ENCODE measurements at regions not wholly inside any gene's neighbourhood (a gene's known extent, or its start where the extent isn't known, plus 50 kb on each side); places are given as distances from the start of the nearest gene placed in this dataset.

GRCh38 chr3:18888819-18889218 lies 259.5 kb upstream of the KCNH8 start:
- Histone ChIP-seq H3K18ac (ENCODE audit: low read depth, low read length) (no peak overlapping the region), H2BK15ac (ENCODE audit: low read depth, low read length) (no peak overlapping the region), H4K91ac (ENCODE audit: insufficient read depth, low read depth, low read length) (no peak overlapping the region), H2AK5ac (ENCODE audit: low read depth, low read length) (no peak overlapping the region), H3K79me1 (ENCODE audit: low read depth in 1 of 2, low read length in 2 of 2) (no peaks in the 10 kb centered on the region), H4K5ac (ENCODE audit: low read depth, low read length) (no peak overlapping the region), H2AK9ac (replicated peaks; ENCODE audit: low read depth, low read length, poor library complexity) (no peak overlapping the region), H3K4me3 (ENCODE audit: insufficient read depth, low read depth, low read length) (no peak overlapping the region), H4K20me1 (ENCODE audit: insufficient read depth, low read length) (no peaks in the 10 kb centered on the region), H3K4ac (ENCODE audit: low read depth, low read length) (no peak overlapping the region), H2BK20ac (ENCODE audit: low read depth, low read length) (no peak overlapping the region), H4K8ac (ENCODE audit: low read depth in 2 of 2, low read length in 2 of 2) (no peak overlapping the region), H3K4me2 (ENCODE audit: low read depth, low read length) (no peak overlapping the region), H3K9me3 (ENCODE audit: control insufficient read depth, insufficient read depth, low read length) (peaks cover 3% of the 10 kb centered on the region), H2AFZ (replicated peaks; ENCODE audit: low read length, poor library complexity) (no peak overlapping the region), H3K9ac (ENCODE audit: low read depth, low read length) (no peak overlapping the region), H3K56ac (ENCODE audit: extremely low read depth, insufficient read depth, low read length) (no peak overlapping the region), H2BK5ac (ENCODE audit: low read depth, low read length, poor library complexity, severe bottlenecking) (no peak overlapping the region), H3K36me3 (ENCODE audit: control insufficient read depth, insufficient read depth, low read length) (no peaks in the 10 kb centered on the region), H3K27me3 (ENCODE audit: control insufficient read depth, insufficient read depth, low read length) (no peaks in the 10 kb centered on the region), H3K4me1 (ENCODE audit: control insufficient read depth, insufficient read depth, low read length) (no peaks in the 10 kb centered on the region), H3K14ac (replicated peaks; ENCODE audit: low read depth, low read length) (no peak overlapping the region), H3K9me1 (ENCODE audit: insufficient read depth, low read length) (no peaks in the 10 kb centered on the region), H2BK120ac (ENCODE audit: low read depth, low read length) (no peak overlapping the region), H3K23ac (ENCODE audit: low read depth, low read length) (no peak overlapping the region), H3K27ac (ENCODE audit: insufficient read depth, low read length) (no peak overlapping the region)
- intact Hi-C loops (cut with micrococcal nuclease): no loop called here
- no peak for TF ChIP-seq CHD1 (IDR thresholded peaks at IDR 0.05; ENCODE audit: low read depth, low read length)
- no peak for TF ChIP-seq FOS (IDR thresholded peaks at IDR 0.05; ENCODE audit: low read depth, low read length)
- no peak for TF ChIP-seq RCOR1 (IDR thresholded peaks at IDR 0.05; ENCODE audit: insufficient replicate concordance, low read length)
- no peak for TF ChIP-seq SMC3 (IDR thresholded peaks at IDR 0.05; ENCODE audit: low read depth, low read length)
- no peak for TF ChIP-seq CEBPB (IDR thresholded peaks at IDR 0.05; ENCODE audit: low read depth, low read length)
- TF ChIP-seq USF2 (IDR thresholded peaks at IDR 0.05; ENCODE audit: low read depth, low read length): no peak
- TF ChIP-seq MXI1 (IDR thresholded peaks at IDR 0.05; ENCODE audit: borderline replicate concordance, low read depth, low read length): no peak
- TF ChIP-seq CTCF (conservative IDR thresholded peaks at IDR 0.05; ENCODE audit: low read depth, low read length): no peak
- no peak for TF ChIP-seq BHLHE40 (IDR thresholded peaks at IDR 0.05; ENCODE audit: low read depth, low read length)
- TF ChIP-seq ELK1 (IDR thresholded peaks at IDR 0.05; ENCODE audit: borderline replicate concordance, low read depth, low read length): no peak
- TF ChIP-seq NFE2L2 (IDR thresholded peaks at IDR 0.05; ENCODE audit: low read depth, low read length): no peak
- TF ChIP-seq RFX5 (IDR thresholded peaks at IDR 0.05; ENCODE audit: low read depth, low read length): no peak
- no peak for TF ChIP-seq POLR2A (IDR thresholded peaks at IDR 0.05; ENCODE audit: low read depth, low read length)
- no peak for TF ChIP-seq RAD21 (IDR thresholded peaks at IDR 0.05; ENCODE audit: low read length)
- no peak for TF ChIP-seq MAZ (IDR thresholded peaks at IDR 0.05; ENCODE audit: borderline replicate concordance, low read depth, low read length)
- TF ChIP-seq MAFK (IDR thresholded peaks at IDR 0.05; ENCODE audit: low read depth, low read length): no peak
- no TSS peak for BruUV-seq (replicated peaks)
- POLR2A ChIA-PET (ENCODE audit: unreplicated experiment): no interaction called here
- dilution Hi-C loops (cut with HindIII; ENCODE audit: low sequenced_read_pairs, unreplicated experiment): no loop called here
- no CpG with 5 or more reads among the region's 3 CpGs for WGBS, 2 experiments (ENCODE audit: extremely low coverage in 2 of 2, insufficient read length in 1 of 2)
- in situ Hi-C loops (cut with MboI; ENCODE audit: low sequenced_read_pairs): no loop called here
- ATAC-seq (ENCODE audit: low read depth) (no peak), DNase-seq (no peak)
- CTCF ChIA-PET: no interaction called here
